DOHH2 (cell line): ENCODE measurements at regions not wholly inside any gene's neighbourhood (a gene's known extent, or its start where the extent isn't known, plus 50 kb on each side); places are given as distances from the start of the nearest gene placed in this dataset.

Experiments
- H3F3A ChIP-seq: fragments of 200-600 bp; sonication (generic), shearing (Covaris generic); 2 replicates; pipeline ENCODE4 v1.6.0; 2016; ENCODE audit warnings: antibody characterized with exemption, mild to moderate bottlenecking; ENCODE audit not compliant: control insufficient read depth, insufficient read depth
- H3K27ac ChIP-seq: fragments of 200-600 bp; sonication (generic); 2 replicates; pipeline ENCODE4 v1.5.1; 2014; ENCODE audit warnings: low read depth, mild to moderate bottlenecking, low read length, moderate library complexity
- H3K27me3 ChIP-seq: fragments of 200-600 bp; sonication (generic); 2 replicates; pipeline ENCODE4 v1.6.1; 2014; ENCODE audit warnings: mild to moderate bottlenecking, low read length, mixed read lengths; ENCODE audit not compliant: control insufficient read depth
- H3K36me3 ChIP-seq: fragments of 200-600 bp; sonication (generic); 2 replicates; pipeline ENCODE4 v1.6.1; 2014; ENCODE audit warnings: mild to moderate bottlenecking, low read length, moderate library complexity, mixed read lengths; ENCODE audit not compliant: control insufficient read depth
- H3K4me1 ChIP-seq: fragments of 200-600 bp; sonication (generic); 2 replicates; pipeline ENCODE4 v1.6.1; 2014; ENCODE audit warnings: mild to moderate bottlenecking, low read length, mixed read lengths; ENCODE audit not compliant: control insufficient read depth
- H3K4me2 ChIP-seq: fragments of 200-600 bp; sonication (generic); 2 replicates; pipeline ENCODE4 v1.6.0; 2014; ENCODE audit warnings: mild to moderate bottlenecking, low read length, moderate library complexity
- H3K4me3 ChIP-seq: fragments of 200-600 bp; sonication (generic); 2 replicates; pipeline ENCODE4 v1.5.1; 2014; ENCODE audit warnings: mild to moderate bottlenecking, low read length, mixed read lengths
- H3K79me2 ChIP-seq: fragments of 200-600 bp; sonication (generic); 2 replicates; pipeline ENCODE4 v1.6.1; 2014; ENCODE audit warnings: mild to moderate bottlenecking, low read length, mixed read lengths; ENCODE audit not compliant: control insufficient read depth
- H3K9me2 ChIP-seq: fragments of 200-600 bp; sonication (generic); replicated peaks from 2 replicates; pipeline ENCODE4 v1.6.1; 2014; ENCODE audit warnings: mild to moderate bottlenecking, low read length, mixed read lengths; ENCODE audit not compliant: control insufficient read depth
- H3K9me3 ChIP-seq: fragments of 200-600 bp; sonication (generic); 2 replicates; pipeline ENCODE4 v1.6.1; 2014; ENCODE audit warnings: antibody characterized with exemption, low read length, mixed read lengths; ENCODE audit not compliant: control insufficient read depth, insufficient read depth
- H4K20me1 ChIP-seq: fragments of 200-600 bp; sonication (generic); 2 replicates; pipeline ENCODE4 v1.6.0; 2014; ENCODE audit warnings: low read depth, mild to moderate bottlenecking, antibody characterized with exemption, low read length, moderate library complexity; ENCODE audit not compliant: control insufficient read depth, insufficient read depth
- EZH2phosphoT487 ChIP-seq: fragments of 200-600 bp; sonication (generic); IDR thresholded peaks from 2 replicates; pipeline ENCODE4 v1.6.1; 2017; ENCODE audit warnings: borderline replicate concordance, mild to moderate bottlenecking, antibody characterized with exemption, low read length, moderate library complexity, mixed read lengths
- TF ChIP-seq, protein P1 (sequence below): fragments of 200-600 bp; sonication (generic); IDR thresholded peaks from one replicate; pipeline ENCODE4 v1.5.1; 2014; ENCODE audit warnings: antibody characterized with exemption, mild to moderate bottlenecking, low read depth, low read length; ENCODE audit not compliant: poor library complexity, severe bottlenecking

DNA sequence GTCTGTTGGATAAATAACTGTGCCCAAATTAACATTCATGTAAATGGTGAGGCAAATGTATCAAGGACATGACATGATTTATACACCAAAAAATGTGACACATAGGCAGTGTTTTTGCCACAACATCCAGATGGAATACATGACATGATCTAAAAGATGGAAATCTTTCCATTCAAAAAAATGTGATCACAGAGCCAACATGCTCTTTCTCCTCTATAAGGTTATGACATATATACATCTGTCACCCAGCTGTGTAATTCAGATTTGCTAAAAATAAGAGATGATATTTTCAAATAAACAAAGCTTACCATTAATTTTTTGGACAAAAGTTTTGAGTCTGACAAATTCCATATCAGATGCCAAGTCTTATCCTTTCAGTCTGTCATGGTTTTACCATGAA, 95.5 kb upstream of the COL3A1 start:
- no peaks in the 10 kb centered on the region for H3F3A ChIP-seq
- no peak overlapping the region for H3K4me2 ChIP-seq
- no peaks in the 10 kb centered on the region for H3K4me1 ChIP-seq
- no peaks in the 10 kb centered on the region for H3K9me2 ChIP-seq
- TF ChIP-seq EZH2phosphoT487, result no peak
- TF ChIP-seq, protein P1, sequence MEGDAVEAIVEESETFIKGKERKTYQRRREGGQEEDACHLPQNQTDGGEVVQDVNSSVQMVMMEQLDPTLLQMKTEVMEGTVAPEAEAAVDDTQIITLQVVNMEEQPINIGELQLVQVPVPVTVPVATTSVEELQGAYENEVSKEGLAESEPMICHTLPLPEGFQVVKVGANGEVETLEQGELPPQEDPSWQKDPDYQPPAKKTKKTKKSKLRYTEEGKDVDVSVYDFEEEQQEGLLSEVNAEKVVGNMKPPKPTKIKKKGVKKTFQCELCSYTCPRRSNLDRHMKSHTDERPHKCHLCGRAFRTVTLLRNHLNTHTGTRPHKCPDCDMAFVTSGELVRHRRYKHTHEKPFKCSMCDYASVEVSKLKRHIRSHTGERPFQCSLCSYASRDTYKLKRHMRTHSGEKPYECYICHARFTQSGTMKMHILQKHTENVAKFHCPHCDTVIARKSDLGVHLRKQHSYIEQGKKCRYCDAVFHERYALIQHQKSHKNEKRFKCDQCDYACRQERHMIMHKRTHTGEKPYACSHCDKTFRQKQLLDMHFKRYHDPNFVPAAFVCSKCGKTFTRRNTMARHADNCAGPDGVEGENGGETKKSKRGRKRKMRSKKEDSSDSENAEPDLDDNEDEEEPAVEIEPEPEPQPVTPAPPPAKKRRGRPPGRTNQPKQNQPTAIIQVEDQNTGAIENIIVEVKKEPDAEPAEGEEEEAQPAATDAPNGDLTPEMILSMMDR, result no peak
- H4K20me1 ChIP-seq, result no peaks in the 10 kb centered on the region
- H3K27me3 ChIP-seq, result no peaks in the 10 kb centered on the region
- H3K79me2 ChIP-seq, result no peaks in the 10 kb centered on the region
- no peak overlapping the region for H3K27ac ChIP-seq
- H3K9me3 ChIP-seq, result no peaks in the 10 kb centered on the region
- no peaks in the 10 kb centered on the region for H3K36me3 ChIP-seq
- H3K4me3 ChIP-seq, result no peak overlapping the region

GRCh38 chr2:188880740-188881139, 93.4 kb upstream of the COL3A1 start:
- no peak overlapping the region for H3K27ac ChIP-seq
- H3K79me2 ChIP-seq, result no peaks in the 10 kb centered on the region
- no peaks in the 10 kb centered on the region for H3K36me3 ChIP-seq
- no peaks in the 10 kb centered on the region for H3K4me1 ChIP-seq
- H4K20me1 ChIP-seq, result no peaks in the 10 kb centered on the region
- no peaks in the 10 kb centered on the region for H3K9me3 ChIP-seq
- TF ChIP-seq, protein P1, result no peak
- TF ChIP-seq EZH2phosphoT487, result no peak
- no peaks in the 10 kb centered on the region for H3K27me3 ChIP-seq
- H3K4me2 ChIP-seq, result no peak overlapping the region
- no peak overlapping the region for H3K4me3 ChIP-seq
- H3F3A ChIP-seq, result no peaks in the 10 kb centered on the region
- no peaks in the 10 kb centered on the region for H3K9me2 ChIP-seq

GRCh38 chr2:188881434-188881833, 92.7 kb upstream of the COL3A1 start:
- Histone ChIP-seq H3K9me2 (no peaks in the 10 kb centered on the region), H3K27me3 (no peaks in the 10 kb centered on the region), H3K4me3 (no peak overlapping the region), H3K4me2 (no peak overlapping the region), H3K27ac (no peak overlapping the region), H3K79me2 (no peaks in the 10 kb centered on the region), H4K20me1 (no peaks in the 10 kb centered on the region), H3K36me3 (no peaks in the 10 kb centered on the region), H3K4me1 (no peaks in the 10 kb centered on the region), H3F3A (no peaks in the 10 kb centered on the region), H3K9me3 (no peaks in the 10 kb centered on the region)
- TF ChIP-seq EZH2phosphoT487, result no peak
- TF ChIP-seq, protein P1, result no peak

GRCh38 chr2:188884046-188884445, 90.1 kb upstream of the COL3A1 start:
- Histone ChIP-seq H4K20me1 (no peaks in the 10 kb centered on the region), H3K4me3 (no peak overlapping the region), H3K27me3 (no peaks in the 10 kb centered on the region), H3F3A (no peaks in the 10 kb centered on the region), H3K9me2 (no peaks in the 10 kb centered on the region), H3K4me1 (no peaks in the 10 kb centered on the region), H3K36me3 (no peaks in the 10 kb centered on the region), H3K79me2 (no peaks in the 10 kb centered on the region), H3K27ac (no peak overlapping the region), H3K9me3 (no peaks in the 10 kb centered on the region), H3K4me2 (no peak overlapping the region)
- TF ChIP-seq, protein P1, result no peak
- TF ChIP-seq EZH2phosphoT487, result no peak
